Parathyroid adenoma (tissue), 2 donors: ENCODE measurements at regions not wholly inside any gene's neighbourhood (a gene's known extent, or its start where the extent isn't known, plus 50 kb on each side); places are given as distances from the start of the nearest gene placed in this dataset.

Experiments used
- H2AFZ ChIP-seq: fragments of 300-600 bp; sonication (generic); one replicate; pipeline ENCODE4 v1.7.0; 2017; ENCODE audit warnings: antibody characterized with exemption, mild to moderate bottlenecking
- H3K27ac ChIP-seq: fragments of 300-600 bp; sonication (generic); one replicate; pipeline ENCODE4 v1.7.0; 2017
- H3K27me3 ChIP-seq: fragments of 300-600 bp; sonication (generic); one replicate; pipeline ENCODE4 v1.7.0; 2017; ENCODE audit warnings: low read length; ENCODE audit not compliant: control insufficient read depth, insufficient read depth
- H3K36me3 ChIP-seq: fragments of 300-600 bp; sonication (generic); one replicate; pipeline ENCODE4 v1.7.0; 2017; ENCODE audit warnings: low read length; ENCODE audit not compliant: control insufficient read depth, insufficient read depth
- H3K4me1 ChIP-seq: fragments of 300-600 bp; sonication (generic); one replicate; pipeline ENCODE4 v1.7.0; 2017; ENCODE audit warnings: control low read depth
- H3K4me2 ChIP-seq: fragments of 300-600 bp; sonication (generic); one replicate; pipeline ENCODE4 v1.7.0; 2017; ENCODE audit warnings: low read length
- H3K4me3 ChIP-seq: fragments of 300-600 bp; sonication (generic); one replicate; pipeline ENCODE4 v1.7.0; 2017; ENCODE audit warnings: low read depth, low read length
- H3K79me2 ChIP-seq: fragments of 300-600 bp; sonication (generic); one replicate; pipeline ENCODE4 v1.7.0; 2017; ENCODE audit warnings: control low read depth
- H3K9ac ChIP-seq: fragments of 300-600 bp; sonication (generic); one replicate; pipeline ENCODE4 v1.7.0; 2017; ENCODE audit warnings: mild to moderate bottlenecking
- H3K9me3 ChIP-seq: fragments of 300-600 bp; sonication (generic); one replicate; pipeline ENCODE4 v1.7.0; 2017; ENCODE audit warnings: low read length; ENCODE audit not compliant: control insufficient read depth
- CTCF ChIP-seq: fragments of 300-600 bp; sonication (generic); IDR thresholded peaks from one replicate; pipeline ENCODE4 v1.7.0; 2017; ENCODE audit warnings: antibody characterized with exemption, mild to moderate bottlenecking
- donor health status: primary hyperparathyroidism.

- Histone ChIP-seq H3K27ac (no peak overlapping the region), H3K27me3 (no peaks in the 10 kb centered on the region), H3K4me2 (no peak overlapping the region), H3K79me2 (no peaks in the 10 kb centered on the region), H2AFZ (no peak overlapping the region), H3K4me1 (no peaks in the 10 kb centered on the region), H3K36me3 (no peaks in the 10 kb centered on the region), H3K9ac (no peak overlapping the region), H3K9me3 (no peaks in the 10 kb centered on the region), H3K4me3 (no peak overlapping the region)
- no peak for TF ChIP-seq CTCF
Measured at GRCh38 chr13:97136418-97136817, 85.7 kb upstream of the MBNL2 start.

- no peak overlapping the region for H3K4me2 ChIP-seq
- H2AFZ ChIP-seq: no peak overlapping the region
- H3K27ac ChIP-seq: no peak overlapping the region
- no peaks in the 10 kb centered on the region for H3K36me3 ChIP-seq
- no peaks in the 10 kb centered on the region for H3K27me3 ChIP-seq
- no peak overlapping the region for H3K4me3 ChIP-seq
- H3K79me2 ChIP-seq: no peaks in the 10 kb centered on the region
- TF ChIP-seq CTCF: no peak
- no peaks in the 10 kb centered on the region for H3K9me3 ChIP-seq
- H3K4me1 ChIP-seq: no peaks in the 10 kb centered on the region
- H3K9ac ChIP-seq: no peak overlapping the region
Measured at GRCh38 chr13:97139691-97140090, 82.4 kb upstream of the MBNL2 start.

GRCh38 chr13:97140131-97140530 lies 82.0 kb upstream of the MBNL2 start:
- Histone ChIP-seq H3K27ac (no peak overlapping the region), H3K4me3 (no peak overlapping the region), H3K4me1 (no peaks in the 10 kb centered on the region)

GRCh38 chr13:97140611-97141010 lies 81.5 kb upstream of the MBNL2 start:
- no peaks in the 10 kb centered on the region for H3K36me3 ChIP-seq
- no peak overlapping the region for H3K4me2 ChIP-seq
- H3K27ac ChIP-seq: no peak overlapping the region

More at GRCh38 chr13:97140131-97140530, 82.0 kb upstream of the MBNL2 start:
- no peak for TF ChIP-seq CTCF
- H3K27me3 ChIP-seq: no peaks in the 10 kb centered on the region
- H3K36me3 ChIP-seq: no peaks in the 10 kb centered on the region
- H3K9me3 ChIP-seq: no peaks in the 10 kb centered on the region
- no peak overlapping the region for H2AFZ ChIP-seq
- H3K4me2 ChIP-seq: no peak overlapping the region
- no peak overlapping the region for H3K9ac ChIP-seq
- H3K79me2 ChIP-seq: no peaks in the 10 kb centered on the region

More at GRCh38 chr13:97140611-97141010, 81.5 kb upstream of the MBNL2 start:
- H3K27me3 ChIP-seq: no peaks in the 10 kb centered on the region
- H2AFZ ChIP-seq: no peak overlapping the region
- H3K79me2 ChIP-seq: no peaks in the 10 kb centered on the region
- no peak overlapping the region for H3K9ac ChIP-seq
- no peaks in the 10 kb centered on the region for H3K9me3 ChIP-seq
- H3K4me3 ChIP-seq: no peak overlapping the region
- H3K4me1 ChIP-seq: no peaks in the 10 kb centered on the region
- TF ChIP-seq CTCF: no peak
